GM23338 (cell line): ENCODE measurements at regions not wholly inside any gene's neighbourhood (a gene's known extent, or its start where the extent isn't known, plus 50 kb on each side); places are given as distances from the start of the nearest gene placed in this dataset.
A peak's percentile ranks its signal among the peaks of the same experiment; 100 is the strongest.

Experiments used
- ATAC-seq: fragments of 200-7000 bp; cut with Tn5 transposase; 3 replicates; pipeline ENCODE4 v1.9.1; 2020
- DNase-seq: peaks from one replicate; pipeline ENCODE4 v3.0.0-alpha.2; 2015; ENCODE audit warnings: low spot score
- H2AFZ ChIP-seq: fragments of 200-600 bp; sonication (generic); 2 replicates; pipeline ENCODE4 v1.8.0; 2016; ENCODE audit warnings: antibody characterized with exemption, mild to moderate bottlenecking, moderate library complexity
- H3F3A ChIP-seq: fragments of 200-600 bp; sonication (generic); replicated peaks from 2 replicates; pipeline ENCODE4 v1.8.0; 2017; ENCODE audit warnings: antibody characterized with exemption, mixed run types, low read depth
- H3K27ac ChIP-seq: fragments of 200-600 bp; sonication (generic); 2 replicates; pipeline ENCODE4 v1.6.1; 2016; ENCODE audit warnings: low read depth
- H3K27me3 ChIP-seq: fragments of 200-600 bp; sonication (generic); 2 replicates; pipeline ENCODE4 v1.8.0; 2016; ENCODE audit warnings: mild to moderate bottlenecking, mixed run types, moderate library complexity; ENCODE audit not compliant: insufficient read depth
- H3K36me3 ChIP-seq: fragments of 200-600 bp; sonication (generic); 2 replicates; pipeline ENCODE4 v1.8.0; 2016; ENCODE audit warnings: mild to moderate bottlenecking; ENCODE audit not compliant: insufficient read depth
- H3K4me1 ChIP-seq: fragments of 200-600 bp; sonication (generic); 2 replicates; pipeline ENCODE4 v1.8.0; 2016; ENCODE audit warnings: mild to moderate bottlenecking, moderate library complexity; ENCODE audit not compliant: insufficient read depth
- H3K4me2 ChIP-seq: fragments of 200-600 bp; sonication (generic); 2 replicates; pipeline ENCODE4 v1.7.1; 2017; ENCODE audit warnings: mixed run types
- H3K4me3 ChIP-seq: fragments of 200-600 bp; sonication (generic); 2 replicates; pipeline ENCODE4 v1.6.1; 2016; ENCODE audit warnings: mixed run types
- H3K79me2 ChIP-seq: fragments of 200-600 bp; sonication (generic); replicated peaks from 2 replicates; pipeline ENCODE4 v1.8.0; 2017; ENCODE audit warnings: mild to moderate bottlenecking; ENCODE audit not compliant: insufficient read depth
- H3K9me2 ChIP-seq: fragments of 200-600 bp; sonication (generic); 2 replicates; pipeline ENCODE4 v1.8.0; 2017; ENCODE audit not compliant: insufficient read depth
- H4K20me1 ChIP-seq: fragments of 200-600 bp; sonication (generic); replicated peaks from 2 replicates; pipeline ENCODE4 v1.8.0; 2017; ENCODE audit warnings: mild to moderate bottlenecking; ENCODE audit not compliant: insufficient read depth
- H3K27ac Mint-ChIP-seq: 2 replicates; pipeline ENCODE4 v1.8.0; 2020; ENCODE audit warnings: inconsistent platforms, mild to moderate bottlenecking, moderate library complexity, mixed read lengths
- H3K27me3 Mint-ChIP-seq: 3 replicates; pipeline ENCODE4 v1.8.0; 2022; ENCODE audit warnings: low read depth, mild to moderate bottlenecking, moderate library complexity, mixed read lengths, inconsistent platforms; ENCODE audit not compliant: insufficient read depth, poor library complexity
- H3K36me3 Mint-ChIP-seq: 3 replicates; pipeline ENCODE4 v1.8.0; 2021; ENCODE audit warnings: low read depth, mild to moderate bottlenecking, inconsistent platforms, moderate library complexity, mixed read lengths
- H3K4me1 Mint-ChIP-seq: 3 replicates; pipeline ENCODE4 v1.8.0; 2020; ENCODE audit warnings: mild to moderate bottlenecking, inconsistent platforms, mixed read lengths
- H3K4me3 Mint-ChIP-seq: 3 replicates; pipeline ENCODE4 v1.8.0; 2021; ENCODE audit warnings: moderate library complexity, mild to moderate bottlenecking, inconsistent platforms, mixed read lengths
- H3K9me3 Mint-ChIP-seq: 3 replicates; pipeline ENCODE4 v1.8.0; 2020; ENCODE audit warnings: moderate library complexity, mild to moderate bottlenecking, inconsistent platforms, mixed read lengths
- CREB1 ChIP-seq: fragments of 250-450 bp; sonication (Bioruptor Pico); IDR thresholded peaks from 2 replicates; pipeline ENCODE4 v1.5.0; 2020; ENCODE audit warnings: low read depth, mild to moderate bottlenecking, moderate library complexity
- CTCF ChIP-seq, 2 experiments: fragments of 200-600 bp in 1 of 2; sonication (generic) in 1 of 2; conservative IDR thresholded peaks; 2 replicates each; pipeline versions ENCODE4 v1.5.1 to v1.6.1; 2016 to 2017; ENCODE audit warnings: antibody characterized with exemption in 2 of 2, low read depth in 2 of 2, mild to moderate bottlenecking in 2 of 2, moderate library complexity in 1 of 2
- ETS1 ChIP-seq: IDR thresholded peaks from 2 replicates; pipeline ENCODE4 v1.6.1; 2016; ENCODE audit warnings: antibody characterized with exemption
- EZH2 ChIP-seq: fragments of 200-600 bp; sonication (generic); IDR thresholded peaks from one replicate; pipeline ENCODE4 v1.8.0; 2017; ENCODE audit warnings: antibody characterized with exemption, mild to moderate bottlenecking, low read depth; ENCODE audit not compliant: unreplicated experiment
- JUNB ChIP-seq: IDR thresholded peaks from one replicate; pipeline ENCODE4 v1.6.1; 2016; ENCODE audit warnings: antibody characterized with exemption; ENCODE audit not compliant: unreplicated experiment
- NANOG ChIP-seq: IDR thresholded peaks from 2 replicates; pipeline ENCODE4 v1.6.1; 2016; ENCODE audit warnings: antibody characterized with exemption, borderline replicate concordance
- POLR2AphosphoS5 ChIP-seq: IDR thresholded peaks from 2 replicates; pipeline ENCODE4 v1.6.1; 2016; ENCODE audit warnings: antibody characterized with exemption, low read depth
- REST ChIP-seq: IDR thresholded peaks from one replicate; pipeline ENCODE4 v1.6.1; 2018; ENCODE audit warnings: antibody characterized with exemption; ENCODE audit not compliant: unreplicated experiment
- STAT1 ChIP-seq: IDR thresholded peaks from one replicate; pipeline ENCODE4 v1.6.1; 2016; ENCODE audit warnings: antibody characterized with exemption; ENCODE audit not compliant: unreplicated experiment
- ZNF114 ChIP-seq: fragments of 250-450 bp; sonication (Bioruptor Pico); IDR thresholded peaks from 2 replicates; pipeline ENCODE4 v1.5.0; 2020; ENCODE audit warnings: mild to moderate bottlenecking, moderate library complexity
- ZNF331 ChIP-seq: fragments of 250-450 bp; sonication (Bioruptor Pico); IDR thresholded peaks from 2 replicates; pipeline ENCODE4 v1.5.0; 2020; ENCODE audit warnings: low read depth, mild to moderate bottlenecking, moderate library complexity

- no peak for TF ChIP-seq NANOG
- no peak for TF ChIP-seq JUNB
- no peak for TF ChIP-seq ZNF331
- no peak for TF ChIP-seq STAT1
- TF ChIP-seq EZH2: no peak
- no peak for TF ChIP-seq POLR2AphosphoS5
- TF ChIP-seq CTCF (conservative IDR thresholded peaks at IDR 0.05; ENCODE audit: low read depth in 2 of 2): no peak
These were observed 112.3 kb upstream of the SYNDIG1 start (continued) for GRCh38 chr20:24357177-24357576.

GRCh38 chr20:24353135-24353690 is 116.2 kb upstream of the SYNDIG1 start:
- no peaks in the 10 kb centered on the region for H3K36me3 Mint-ChIP-seq
- ATAC-seq (peak; percentile 79), DNase-seq (peak; percentile 30)
- peaks cover 15% of the 10 kb centered on the region; the same call in 2 of the 3 replicates for H3K4me1 Mint-ChIP-seq
- Histone ChIP-seq H3K27ac (no peak overlapping the region), H3K4me2 (no peak overlapping the region), H3K79me2 (no peaks in the 10 kb centered on the region), H2AFZ (no peak overlapping the region), H3F3A (no peaks in the 10 kb centered on the region), H3K9me2 (peaks cover 4% of the 10 kb centered on the region; the same call in 1 of the 2 replicates), H4K20me1 (no peaks in the 10 kb centered on the region), H3K4me1 (peaks cover 5% of the 10 kb centered on the region; the same call in 1 of the 2 replicates), H3K27me3 (no peaks in the 10 kb centered on the region), H3K4me3 (no peak overlapping the region), H3K36me3 (no peaks in the 10 kb centered on the region)
- peaks cover 2% of the 10 kb centered on the region for H3K27me3 Mint-ChIP-seq
- H3K27ac Mint-ChIP-seq: no peak overlapping the region
- no peak overlapping the region for H3K4me3 Mint-ChIP-seq
- H3K9me3 Mint-ChIP-seq: no peaks in the 10 kb centered on the region
- TF ChIP-seq STAT1: no peak
- TF ChIP-seq ZNF114: no peak
- no peak for TF ChIP-seq CREB1 (CRISPR knock-in tag)
- TF ChIP-seq ETS1: no peak
- TF ChIP-seq REST: no peak
- TF ChIP-seq EZH2: no peak
- TF ChIP-seq JUNB: no peak
- TF ChIP-seq CTCF (conservative IDR thresholded peaks at IDR 0.05; ENCODE audit: low read depth in 2 of 2): no peak
- no peak for TF ChIP-seq NANOG
